PC-9 (cell line): ENCODE measurements at regions not wholly inside any gene's neighbourhood (a gene's known extent, or its start where the extent isn't known, plus 50 kb on each side); places are given as distances from the start of the nearest gene placed in this dataset.
"Not testable (repeated sequence)": the region's sequence is repeated elsewhere in the genome, so short reads cannot be mapped to it uniquely, and the experiment has no call there.

Experiments used
- BruUV-seq: library from RNA; stranded (reverse); fragments of 400-500 nt; replicated peaks from 2 replicates; lab custom pipeline; 2021; lab: Mats Ljungman, UMichigan
- CTCF ChIA-PET: fragments of 300-600 bp; sonication (Branson Sonifier 250); formaldehyde crosslinking; loops from one replicate; lab custom pipeline; 2022; ENCODE audit warnings: antibody characterized with exemption; lab: Charles Lee
- POLR2A ChIA-PET: fragments of 300-600 bp; sonication (Branson Sonifier 250); formaldehyde crosslinking; loops from one replicate; lab custom pipeline; 2022; ENCODE audit warnings: antibody characterized with exemption; ENCODE audit not compliant: unreplicated experiment; lab: Charles Lee
- DNase-seq, 2 experiments: peaks; one replicate each; pipeline versions ENCODE4 v3.0.0 to v3.0.0-alpha.2; 2015 to 2022; ENCODE audit warnings: mixed read lengths in 1 of 2
- H2AFZ ChIP-seq: fragments of 200-600 bp; sonication (generic); 2 replicates; pipeline ENCODE4 v1.8.1; 2017; ENCODE audit warnings: antibody characterized with exemption
- H3F3A ChIP-seq: fragments of 200-600 bp; sonication (generic); 2 replicates; pipeline ENCODE4 v1.8.1; 2017; ENCODE audit warnings: antibody characterized with exemption, mild to moderate bottlenecking, low read depth; ENCODE audit not compliant: insufficient read depth
- H3K27ac ChIP-seq: fragments of 200-600 bp; sonication (generic); 2 replicates; pipeline ENCODE4 v1.6.1; 2016; ENCODE audit warnings: mixed run types
- H3K27me3 ChIP-seq: fragments of 200-600 bp; sonication (generic); 2 replicates; pipeline ENCODE4 v1.6.1; 2016; ENCODE audit warnings: low read depth, mixed run types; ENCODE audit not compliant: insufficient read depth
- H3K36me3 ChIP-seq: fragments of 200-600 bp; sonication (generic); 2 replicates; pipeline ENCODE4 v1.6.1; 2016; ENCODE audit warnings: low read depth, mixed run types
- H3K4me1 ChIP-seq: fragments of 200-600 bp; sonication (generic); replicated peaks from 2 replicates; pipeline ENCODE4 v1.6.1; 2016; ENCODE audit warnings: mixed run types; ENCODE audit not compliant: insufficient read depth
- H3K4me2 ChIP-seq: fragments of 200-600 bp; sonication (generic); 2 replicates; pipeline ENCODE4 v1.6.1; 2017; ENCODE audit warnings: mixed run types
- H3K4me3 ChIP-seq: fragments of 200-600 bp; sonication (generic); 2 replicates; pipeline ENCODE4 v1.6.1; 2016; ENCODE audit warnings: mixed run types
- H3K79me2 ChIP-seq: fragments of 200-600 bp; sonication (generic); 2 replicates; pipeline ENCODE4 v1.6.1; 2017; ENCODE audit warnings: low read depth, mixed run types
- H3K9me2 ChIP-seq: fragments of 200-600 bp; sonication (generic); 2 replicates; pipeline ENCODE4 v1.8.1; 2017; ENCODE audit warnings: mild to moderate bottlenecking; ENCODE audit not compliant: insufficient read depth
- H3K9me3 ChIP-seq: fragments of 200-600 bp; sonication (generic); 2 replicates; pipeline ENCODE4 v1.8.1; 2016; ENCODE audit warnings: low read depth; ENCODE audit not compliant: insufficient read depth
- H4K20me1 ChIP-seq: fragments of 200-600 bp; sonication (generic); 2 replicates; pipeline ENCODE4 v1.8.1; 2017; ENCODE audit not compliant: insufficient read depth
- CTCF ChIP-seq: fragments of 200-600 bp; sonication (generic); conservative IDR thresholded peaks from 2 replicates; pipeline ENCODE4 v1.6.1; 2017; ENCODE audit warnings: mixed run types, antibody characterized with exemption, mild to moderate bottlenecking, moderate library complexity
- EZH2 ChIP-seq: fragments of 200-600 bp; sonication (generic); IDR thresholded peaks from 2 replicates; pipeline ENCODE4 v1.8.0; 2017; ENCODE audit warnings: antibody characterized with exemption, low read depth
- intact Hi-C: fragments of 100-400 bp; cut with micrococcal nuclease; formaldehyde crosslinking; loops from one replicate; pipeline ENCODE4 v1.10.0; 2022; ENCODE audit not compliant: unreplicated experiment

- Histone ChIP-seq H3K27me3 (no peaks in the 10 kb centered on the region), H3K4me1 (no peaks in the 10 kb centered on the region), H3F3A (no peaks in the 10 kb centered on the region), H3K79me2 (no peaks in the 10 kb centered on the region), H3K27ac (no peak overlapping the region), H3K4me2 (no peak overlapping the region), H2AFZ (no peak overlapping the region), H3K9me2 (no peaks in the 10 kb centered on the region), H3K36me3 (no peaks in the 10 kb centered on the region), H4K20me1 (no peaks in the 10 kb centered on the region), H3K9me3 (no peaks in the 10 kb centered on the region), H3K4me3 (no peak overlapping the region)
- TF ChIP-seq CTCF (no peak), EZH2 (no peak)
- no peak for DNase-seq
- ChIA-PET POLR2A (no interaction called here), CTCF (interaction anchor here (0.6 kb wide), 1 partner anchor 690 kb away, joined by 3 read pairs; no protein-coding TSS in a partner anchor)
- no TSS peak for BruUV-seq
- intact Hi-C loops = no loop called here
Observed at GRCh38 chr5:82984786-82985735, 92.1 kb downstream of the TMEM167A start.

- Histone ChIP-seq H3K27ac (no peak overlapping the region), H3K79me2 (no peaks in the 10 kb centered on the region), H3K27me3 (no peaks in the 10 kb centered on the region), H3K9me3 (no peaks in the 10 kb centered on the region; the same call in 1 of the 2 replicates), H2AFZ (no peak overlapping the region), H3K4me1 (no peaks in the 10 kb centered on the region), H3F3A (no peaks in the 10 kb centered on the region), H3K9me2 (no peaks in the 10 kb centered on the region), H3K4me3 (no peak overlapping the region), H4K20me1 (no peaks in the 10 kb centered on the region), H3K4me2 (no peak overlapping the region), H3K36me3 (no peaks in the 10 kb centered on the region)
- ChIA-PET POLR2A (no interaction called here), CTCF (no interaction called here)
- BruUV-seq = no TSS peak
- intact Hi-C loops = no loop called here
- TF ChIP-seq CTCF (no peak), EZH2 (no peak)
- DNase-seq = no peak
Observed at GRCh38 chr5:82982846-82983245, 94.3 kb downstream of the TMEM167A start.

- H3K27ac ChIP-seq, H3K27me3 ChIP-seq, intact Hi-C loops, CTCF ChIA-PET, H2AFZ ChIP-seq, H4K20me1 ChIP-seq, POLR2A ChIA-PET, H3K9me2 ChIP-seq, H3K36me3 ChIP-seq, BruUV-seq, H3K4me2 ChIP-seq, DNase-seq, H3K79me2 ChIP-seq, H3K4me1 ChIP-seq, H3K4me3 ChIP-seq: not testable (repeated sequence)
- Histone ChIP-seq H3K9me3 (peaks cover 20% of the 10 kb centered on the region), H3F3A (peaks cover 13% of the 10 kb centered on the region)
Observed at GRCh38 chr5:82976887-82977286, 100.3 kb downstream of the TMEM167A start.
